ENCODE measurements at regions not wholly inside any gene's neighbourhood (a gene's known extent, or its start where the extent isn't known, plus 50 kb on each side); places are given as distances from the start of the nearest gene placed in this dataset.

DNA sequence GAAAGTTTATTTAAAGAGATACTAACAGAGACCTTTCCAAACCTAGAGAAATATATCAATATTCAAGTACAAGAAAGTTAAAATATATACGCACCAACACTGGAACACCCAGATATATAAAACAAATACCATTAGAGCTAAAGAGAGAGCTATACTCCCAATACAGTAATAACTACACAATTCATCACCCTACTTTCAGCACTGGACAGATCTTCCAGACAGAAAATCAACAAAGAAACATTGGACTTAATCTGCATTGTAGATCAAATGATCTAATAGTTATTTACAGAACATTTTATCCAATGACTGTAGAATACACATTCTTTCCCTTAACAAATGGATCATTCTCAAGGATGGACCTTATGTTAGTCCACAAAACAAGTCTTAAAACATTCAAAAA, 311.9 kb downstream of the METTL15 start:
- TF ChIP-seq, protein P1, sequence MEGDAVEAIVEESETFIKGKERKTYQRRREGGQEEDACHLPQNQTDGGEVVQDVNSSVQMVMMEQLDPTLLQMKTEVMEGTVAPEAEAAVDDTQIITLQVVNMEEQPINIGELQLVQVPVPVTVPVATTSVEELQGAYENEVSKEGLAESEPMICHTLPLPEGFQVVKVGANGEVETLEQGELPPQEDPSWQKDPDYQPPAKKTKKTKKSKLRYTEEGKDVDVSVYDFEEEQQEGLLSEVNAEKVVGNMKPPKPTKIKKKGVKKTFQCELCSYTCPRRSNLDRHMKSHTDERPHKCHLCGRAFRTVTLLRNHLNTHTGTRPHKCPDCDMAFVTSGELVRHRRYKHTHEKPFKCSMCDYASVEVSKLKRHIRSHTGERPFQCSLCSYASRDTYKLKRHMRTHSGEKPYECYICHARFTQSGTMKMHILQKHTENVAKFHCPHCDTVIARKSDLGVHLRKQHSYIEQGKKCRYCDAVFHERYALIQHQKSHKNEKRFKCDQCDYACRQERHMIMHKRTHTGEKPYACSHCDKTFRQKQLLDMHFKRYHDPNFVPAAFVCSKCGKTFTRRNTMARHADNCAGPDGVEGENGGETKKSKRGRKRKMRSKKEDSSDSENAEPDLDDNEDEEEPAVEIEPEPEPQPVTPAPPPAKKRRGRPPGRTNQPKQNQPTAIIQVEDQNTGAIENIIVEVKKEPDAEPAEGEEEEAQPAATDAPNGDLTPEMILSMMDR (conservative IDR thresholded peaks at IDR 0.05; ENCODE audit: low read length), result no peak
- TF ChIP-seq EZH2phosphoT487 (IDR thresholded peaks at IDR 0.05; ENCODE audit: borderline replicate concordance), result no peak

Measured in Loucy (cell line).